ENCODE measurements at regions not wholly inside any gene's neighbourhood (a gene's known extent, or its start where the extent isn't known, plus 50 kb on each side); places are given as distances from the start of the nearest gene placed in this dataset.
"Not testable (repeated sequence)": the region's sequence is repeated elsewhere in the genome, so short reads cannot be mapped to it uniquely, and the experiment has no call there.

DNA sequence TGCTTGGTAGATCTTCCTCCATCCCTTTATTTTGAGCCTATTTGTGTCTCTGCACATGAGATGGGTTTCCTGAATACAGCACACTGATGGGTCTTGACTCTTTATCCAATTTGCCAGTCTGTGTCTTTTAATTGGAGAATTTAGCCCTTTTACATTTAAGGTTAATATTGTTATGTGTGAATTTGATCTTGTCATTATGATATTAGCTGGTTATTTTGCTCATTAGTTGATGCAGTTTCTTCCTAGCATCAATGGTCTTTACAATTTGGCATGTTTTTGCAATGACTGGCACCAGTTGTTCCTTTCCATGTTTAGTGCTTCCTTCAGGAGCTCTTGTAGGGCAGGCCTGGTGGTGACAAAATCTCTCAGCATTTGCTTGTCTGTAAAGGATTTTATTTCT lies 72.4 kb downstream of the HNRNPD start:
- H3K27ac ChIP-seq (ENCODE audit: low read depth, low read length, severe bottlenecking); H3K4me3 ChIP-seq (ENCODE audit: extremely low read depth, insufficient read depth, low read length, poor library complexity, severe bottlenecking); H3K9me3 ChIP-seq (ENCODE audit: control insufficient read depth, low read length); H3K4me1 ChIP-seq (ENCODE audit: control insufficient read depth, insufficient read depth, low read length, poor library complexity, severe bottlenecking); H3K36me3 ChIP-seq (ENCODE audit: control insufficient read depth, insufficient read depth, low read length): not testable (repeated sequence)

DNA sequence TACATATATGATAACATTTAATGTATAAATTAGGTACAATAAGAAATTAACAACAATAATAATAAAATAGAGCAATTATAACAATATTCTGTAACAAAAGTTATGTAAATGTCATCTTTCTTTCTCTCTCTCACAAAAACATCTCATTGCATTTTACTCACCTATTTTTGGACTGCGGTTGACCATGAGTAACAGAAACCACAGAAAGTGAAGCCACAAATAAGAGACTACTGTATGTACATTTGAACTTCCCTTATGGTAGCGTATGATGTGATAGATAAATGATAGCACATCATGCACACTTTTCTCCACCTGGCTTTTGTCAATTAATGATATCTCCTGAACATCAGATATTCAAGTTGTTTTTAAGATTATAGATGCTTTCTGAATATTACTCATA lies 80.5 kb downstream of the HNRNPD start:
- Histone ChIP-seq H3K27ac (ENCODE audit: low read depth, low read length, severe bottlenecking) (no peak overlapping the region), H3K9me3 (ENCODE audit: control insufficient read depth, low read length) (no peaks in the 10 kb centered on the region), H3K36me3 (ENCODE audit: control insufficient read depth, insufficient read depth, low read length) (no peaks in the 10 kb centered on the region), H3K4me1 (ENCODE audit: control insufficient read depth, insufficient read depth, low read length, poor library complexity, severe bottlenecking) (no peaks in the 10 kb centered on the region), H3K4me3 (ENCODE audit: extremely low read depth, insufficient read depth, low read length, poor library complexity, severe bottlenecking) (no peak overlapping the region)
- no CpG with 5 or more reads among the region's 2 CpGs for WGBS, 2 experiments (ENCODE audit: insufficient coverage in 2 of 2)

DNA sequence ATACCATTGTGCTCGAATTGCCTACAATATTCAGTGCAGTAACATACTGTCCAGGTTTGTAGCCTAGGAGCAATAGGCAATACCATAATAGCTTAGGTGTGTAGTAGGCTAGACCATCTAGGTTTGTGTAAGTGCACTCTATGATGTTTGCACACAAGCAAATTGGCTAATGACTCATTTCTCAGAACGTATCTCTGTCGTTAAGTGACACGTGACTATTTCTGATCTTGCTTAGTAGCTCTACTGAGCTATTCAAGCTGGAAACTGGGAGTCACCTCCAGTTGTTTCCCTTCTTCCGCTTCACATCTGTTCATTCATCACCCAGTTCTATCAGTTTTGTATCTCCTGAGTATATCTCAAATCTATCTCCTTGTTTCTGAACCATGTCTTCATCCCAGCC lies 86.1 kb downstream of the HNRNPD start:
- Histone ChIP-seq H3K4me1 (ENCODE audit: control insufficient read depth, insufficient read depth, low read length, poor library complexity, severe bottlenecking) (no peaks in the 10 kb centered on the region), H3K9me3 (ENCODE audit: control insufficient read depth, low read length) (no peaks in the 10 kb centered on the region), H3K36me3 (ENCODE audit: control insufficient read depth, insufficient read depth, low read length) (no peaks in the 10 kb centered on the region), H3K27ac (ENCODE audit: low read depth, low read length, severe bottlenecking) (no peak overlapping the region), H3K4me3 (ENCODE audit: extremely low read depth, insufficient read depth, low read length, poor library complexity, severe bottlenecking) (no peak overlapping the region)
- WGBS, 2 experiments (ENCODE audit: insufficient coverage in 2 of 2), result 80 to 99% methylated on average over 4 to 5 of the region's 5 CpGs

DNA sequence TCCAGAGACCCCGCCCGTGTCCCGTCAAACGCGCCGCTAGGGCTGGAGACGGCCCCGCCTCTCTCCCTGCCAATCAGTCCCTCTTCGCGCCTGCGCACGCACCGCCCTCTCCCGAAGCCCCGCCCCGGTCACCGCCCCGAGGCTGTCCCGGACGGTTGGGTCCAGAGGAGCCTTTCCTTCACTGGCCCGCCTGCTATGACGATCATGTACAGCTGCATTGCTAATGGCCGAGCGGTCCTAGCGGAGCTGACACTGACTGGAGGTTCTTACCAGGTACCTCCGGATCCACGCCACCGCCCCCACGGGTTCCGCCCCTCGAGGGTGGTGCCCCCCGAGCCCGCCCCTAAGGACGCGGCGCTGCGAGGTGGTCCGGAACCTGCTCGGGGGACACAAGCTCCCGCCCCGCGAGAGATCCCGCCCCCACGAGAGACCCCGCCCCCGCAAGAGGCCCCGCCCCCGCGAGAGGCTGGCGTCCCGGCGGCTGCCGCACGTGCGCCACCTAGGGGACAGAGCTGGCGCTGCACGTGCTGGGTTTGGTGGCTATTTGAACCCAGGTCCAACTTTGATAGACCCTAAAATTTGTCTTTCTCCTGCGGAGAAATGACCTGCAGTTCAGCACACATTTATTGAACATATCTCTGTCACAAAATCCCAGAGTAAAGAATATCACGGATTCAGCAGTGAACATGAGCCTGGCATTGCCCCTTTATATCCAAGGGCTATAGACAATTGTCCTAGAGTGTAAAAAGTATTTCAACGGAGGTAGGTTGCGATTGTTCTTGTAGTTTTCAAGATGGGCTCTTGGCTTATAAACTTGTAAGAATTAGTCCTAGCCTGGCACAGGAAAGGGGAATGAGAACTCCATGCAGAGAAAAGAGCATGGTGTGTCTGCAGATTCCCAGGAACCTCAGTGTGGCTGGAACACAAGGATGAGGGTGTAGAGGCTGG lies 88.7 kb downstream of the HNRNPD start:
- 4 to 5% methylated on average over 30 to 42 of the region's 61 CpGs for WGBS, 2 experiments (ENCODE audit: insufficient coverage in 2 of 2)
- H3K36me3 ChIP-seq (ENCODE audit: control insufficient read depth, insufficient read depth, low read length), result no peaks in the 10 kb centered on the region
- no peaks in the 10 kb centered on the region for H3K4me1 ChIP-seq (ENCODE audit: control insufficient read depth, insufficient read depth, low read length, poor library complexity, severe bottlenecking)
- H3K9me3 ChIP-seq (ENCODE audit: control insufficient read depth, low read length), result no peaks in the 10 kb centered on the region
- peak overlapping the region; percentile 13 for H3K27ac ChIP-seq (ENCODE audit: low read depth, low read length, severe bottlenecking)
- peak overlapping the region; percentile 37 for H3K4me3 ChIP-seq (ENCODE audit: extremely low read depth, insufficient read depth, low read length, poor library complexity, severe bottlenecking)

DNA sequence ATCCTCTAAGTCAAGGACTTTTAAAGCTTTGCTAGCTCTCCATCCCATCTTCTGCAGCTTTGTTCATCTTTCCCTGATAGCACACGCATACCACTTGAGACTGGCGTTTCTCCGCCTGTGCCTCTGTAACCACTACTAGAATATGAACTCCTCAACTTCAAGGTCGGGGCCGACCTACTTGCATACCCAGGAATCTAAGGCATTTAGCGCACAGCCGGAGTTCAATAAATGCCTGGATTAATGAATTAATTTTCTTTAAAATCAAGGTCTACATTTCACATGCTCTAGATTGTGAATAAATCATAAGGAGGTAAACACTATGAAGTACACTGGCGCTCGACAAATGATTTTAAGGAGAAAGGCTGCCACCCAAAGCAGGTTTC lies 89.3 kb downstream of the HNRNPD start:
- no peaks in the 10 kb centered on the region for H3K9me3 ChIP-seq (ENCODE audit: control insufficient read depth, low read length)
- no peak overlapping the region for H3K27ac ChIP-seq (ENCODE audit: low read depth, low read length, severe bottlenecking)
- no peaks in the 10 kb centered on the region for H3K4me1 ChIP-seq (ENCODE audit: control insufficient read depth, insufficient read depth, low read length, poor library complexity, severe bottlenecking)
- H3K36me3 ChIP-seq (ENCODE audit: control insufficient read depth, insufficient read depth, low read length), result no peaks in the 10 kb centered on the region
- WGBS, 2 experiments (ENCODE audit: insufficient coverage in 2 of 2), result 19 to 26% methylated on average over 4 to 5 of the region's 9 CpGs
- H3K4me3 ChIP-seq (ENCODE audit: extremely low read depth, insufficient read depth, low read length, poor library complexity, severe bottlenecking), result peak overlapping the region; percentile 37

DNA sequence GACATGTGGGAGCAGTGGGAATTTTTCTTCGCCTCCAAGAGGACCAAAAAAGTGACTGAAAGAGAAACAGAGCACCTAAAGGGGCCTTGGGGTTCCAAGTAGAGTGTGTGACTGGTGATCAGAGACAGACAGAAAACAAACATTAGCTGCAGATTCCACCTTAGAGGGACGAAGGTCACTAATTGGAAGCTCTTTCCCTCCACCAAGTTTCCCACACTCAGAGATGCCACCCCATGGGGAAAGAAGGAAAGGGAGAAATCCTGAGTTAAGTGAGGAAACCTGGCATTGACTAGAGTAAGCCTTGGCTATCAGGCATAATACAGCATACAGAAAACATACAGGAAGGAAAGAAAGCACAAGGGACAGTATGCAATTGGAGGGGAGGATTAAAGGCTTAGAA lies 90.9 kb downstream of the HNRNPD start:
- WGBS, 2 experiments (ENCODE audit: insufficient coverage in 2 of 2), result 67 to 86% methylated on average over 1 of the region's 2 CpGs

DNA sequence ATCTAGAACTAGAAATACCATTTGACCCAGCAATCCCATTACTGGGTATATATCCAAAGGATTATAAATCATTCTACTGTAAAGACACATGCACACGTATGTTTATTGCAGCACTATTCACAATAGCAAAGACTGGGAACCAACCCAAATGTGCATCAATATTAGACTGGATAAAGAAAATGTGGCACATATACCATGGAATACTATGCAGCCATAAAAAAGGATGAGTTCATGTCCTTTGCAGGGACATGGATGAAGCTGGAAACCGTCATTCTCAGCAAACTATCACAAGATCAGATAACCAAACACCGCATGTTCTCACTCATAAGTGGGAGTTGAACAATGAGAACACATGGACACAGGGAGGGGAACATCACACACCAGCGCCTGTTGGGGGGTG lies 94.2 kb downstream of the HNRNPD start:
- not testable (repeated sequence) for H3K4me1 ChIP-seq (ENCODE audit: control insufficient read depth, insufficient read depth, low read length, poor library complexity, severe bottlenecking); H3K36me3 ChIP-seq (ENCODE audit: control insufficient read depth, insufficient read depth, low read length); H3K27ac ChIP-seq (ENCODE audit: low read depth, low read length, severe bottlenecking); H3K4me3 ChIP-seq (ENCODE audit: extremely low read depth, insufficient read depth, low read length, poor library complexity, severe bottlenecking); H3K9me3 ChIP-seq (ENCODE audit: control insufficient read depth, low read length)
- 83 to 100% methylated on average over 1 of the region's 4 CpGs for WGBS, 2 experiments (ENCODE audit: insufficient coverage in 2 of 2)

More for the DNA sequence above, 90.9 kb downstream of the HNRNPD start:
- Histone ChIP-seq H3K36me3 (ENCODE audit: control insufficient read depth, insufficient read depth, low read length) (no peaks in the 10 kb centered on the region), H3K27ac (ENCODE audit: low read depth, low read length, severe bottlenecking) (no peak overlapping the region), H3K4me3 (ENCODE audit: extremely low read depth, insufficient read depth, low read length, poor library complexity, severe bottlenecking) (no peak overlapping the region), H3K4me1 (ENCODE audit: control insufficient read depth, insufficient read depth, low read length, poor library complexity, severe bottlenecking) (no peaks in the 10 kb centered on the region), H3K9me3 (ENCODE audit: control insufficient read depth, low read length) (no peaks in the 10 kb centered on the region)

DNA sequence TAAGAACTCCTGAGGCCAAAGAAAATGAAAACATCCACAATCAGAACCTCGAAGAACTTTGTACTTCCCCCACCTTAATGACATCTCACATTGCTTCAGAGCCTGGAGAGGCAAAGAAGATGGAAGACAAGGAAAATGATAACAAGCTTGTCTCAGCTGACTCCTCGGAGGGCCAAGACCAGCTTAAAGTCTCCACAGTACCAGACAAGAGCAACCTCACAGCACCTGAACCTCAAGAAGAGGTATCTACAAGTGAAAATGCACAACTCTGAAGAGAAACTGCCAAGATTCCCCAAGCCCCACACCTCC lies 97.5 kb downstream of the HNRNPD start:
- WGBS, 2 experiments (ENCODE audit: insufficient coverage in 2 of 2), result 67 to 92% methylated on average over 1 to 2 of the region's 2 CpGs
- Histone ChIP-seq H3K4me1 (ENCODE audit: control insufficient read depth, insufficient read depth, low read length, poor library complexity, severe bottlenecking) (no peaks in the 10 kb centered on the region), H3K4me3 (ENCODE audit: extremely low read depth, insufficient read depth, low read length, poor library complexity, severe bottlenecking) (no peak overlapping the region), H3K9me3 (ENCODE audit: control insufficient read depth, low read length) (no peaks in the 10 kb centered on the region), H3K36me3 (ENCODE audit: control insufficient read depth, insufficient read depth, low read length) (no peaks in the 10 kb centered on the region), H3K27ac (ENCODE audit: low read depth, low read length, severe bottlenecking) (no peak overlapping the region)

DNA sequence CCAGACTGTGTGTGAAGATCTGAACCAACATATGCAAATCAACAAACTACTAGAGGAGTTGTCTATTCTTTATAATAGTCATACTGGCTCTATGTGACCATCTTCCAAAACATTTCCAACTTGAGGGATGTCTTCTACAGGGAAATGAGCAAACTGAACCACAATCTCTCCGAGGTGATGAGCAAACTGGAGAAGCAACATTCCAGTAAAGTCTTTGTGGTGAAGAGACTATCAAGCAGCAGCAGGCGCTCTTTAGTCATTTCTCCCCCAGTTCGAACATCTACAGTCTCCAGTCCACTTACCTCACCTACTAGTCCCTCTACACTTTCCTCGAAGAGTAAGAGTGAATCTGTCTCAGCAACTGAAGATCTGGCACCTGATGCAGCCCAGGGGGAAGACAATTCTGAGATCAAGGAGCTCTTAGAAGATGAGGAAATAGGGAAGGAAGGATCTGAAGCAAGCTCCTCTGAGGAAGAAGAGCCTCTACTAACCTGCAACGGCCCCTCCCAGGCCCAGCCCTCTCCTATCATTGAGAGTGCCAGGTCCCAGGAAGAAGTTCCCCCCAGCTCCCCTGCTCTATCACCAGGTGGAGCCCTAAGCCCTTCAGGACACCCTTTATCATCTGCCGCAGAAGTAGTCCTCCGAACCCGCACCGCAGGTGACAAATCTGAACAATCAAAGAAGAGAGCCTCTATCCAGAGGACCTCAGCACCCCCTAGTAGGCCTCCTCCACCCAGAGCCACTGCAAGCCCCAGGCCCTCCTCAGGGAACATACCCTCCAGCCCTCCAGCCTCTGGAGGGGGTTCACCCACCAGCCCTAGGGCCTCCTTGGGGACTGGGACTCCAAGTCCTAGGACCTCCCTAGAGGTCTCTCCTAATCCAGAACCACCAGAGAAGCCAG lies 98.1 kb downstream of the HNRNPD start:
- no peaks in the 10 kb centered on the region for H3K36me3 ChIP-seq (ENCODE audit: control insufficient read depth, insufficient read depth, low read length)
- no peaks in the 10 kb centered on the region for H3K9me3 ChIP-seq (ENCODE audit: control insufficient read depth, low read length)
- WGBS, 2 experiments (ENCODE audit: insufficient coverage in 2 of 2), result 77 to 85% methylated on average over 4 to 6 of the region's 9 CpGs
- no peak overlapping the region for H3K4me3 ChIP-seq (ENCODE audit: extremely low read depth, insufficient read depth, low read length, poor library complexity, severe bottlenecking)
- H3K27ac ChIP-seq (ENCODE audit: low read depth, low read length, severe bottlenecking), result no peak overlapping the region
- H3K4me1 ChIP-seq (ENCODE audit: control insufficient read depth, insufficient read depth, low read length, poor library complexity, severe bottlenecking), result no peaks in the 10 kb centered on the region

DNA sequence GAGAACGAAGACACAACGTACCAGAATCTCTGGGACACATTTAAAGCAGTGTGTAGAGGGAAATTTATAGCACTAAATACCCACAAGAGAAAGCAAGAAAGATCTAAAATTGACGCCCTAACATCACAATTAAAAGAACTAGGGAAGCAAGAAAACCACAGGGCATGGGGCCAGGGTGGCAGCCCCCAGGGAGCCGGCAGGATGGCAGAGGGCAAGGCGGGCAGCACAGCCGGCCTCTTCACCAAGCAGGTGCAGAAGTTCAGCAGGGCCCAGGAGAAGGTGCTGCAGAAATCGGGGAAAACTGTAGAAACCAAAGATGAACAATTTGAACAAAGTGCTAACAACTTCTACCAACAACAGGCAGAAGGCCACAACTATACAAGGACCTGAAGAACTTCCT lies 99.1 kb downstream of the HNRNPD start:
- H3K27ac ChIP-seq (ENCODE audit: low read depth, low read length, severe bottlenecking); H3K4me3 ChIP-seq (ENCODE audit: extremely low read depth, insufficient read depth, low read length, poor library complexity, severe bottlenecking); H3K9me3 ChIP-seq (ENCODE audit: control insufficient read depth, low read length); H3K36me3 ChIP-seq (ENCODE audit: control insufficient read depth, insufficient read depth, low read length); H3K4me1 ChIP-seq (ENCODE audit: control insufficient read depth, insufficient read depth, low read length, poor library complexity, severe bottlenecking): not testable (repeated sequence)
- WGBS, 2 experiments (ENCODE audit: insufficient coverage in 2 of 2), result 85 to 91% methylated on average over 3 to 4 of the region's 7 CpGs

DNA sequence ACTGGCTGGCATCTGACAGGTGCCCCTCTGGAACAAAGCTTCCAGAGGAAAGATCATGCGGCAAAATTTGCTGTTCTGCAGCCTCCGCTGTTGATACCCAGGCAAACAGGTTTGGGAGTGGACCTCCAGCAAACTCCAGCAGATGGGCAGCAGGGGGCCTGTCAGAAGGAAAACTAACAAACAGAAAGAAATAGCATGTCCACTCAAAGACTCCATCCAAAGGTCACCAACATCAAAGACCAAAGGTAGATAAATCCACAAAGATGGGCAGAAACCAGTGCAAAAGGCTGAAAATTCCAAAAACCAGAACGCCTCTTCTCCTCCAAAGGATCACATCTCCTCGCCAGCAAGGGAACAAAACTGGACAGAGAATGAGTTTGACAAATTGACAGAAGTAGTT lies 101.3 kb downstream of the HNRNPD start:
- H3K4me1 ChIP-seq (ENCODE audit: control insufficient read depth, insufficient read depth, low read length, poor library complexity, severe bottlenecking); H3K9me3 ChIP-seq (ENCODE audit: control insufficient read depth, low read length); H3K27ac ChIP-seq (ENCODE audit: low read depth, low read length, severe bottlenecking); H3K36me3 ChIP-seq (ENCODE audit: control insufficient read depth, insufficient read depth, low read length); H3K4me3 ChIP-seq (ENCODE audit: extremely low read depth, insufficient read depth, low read length, poor library complexity, severe bottlenecking): not testable (repeated sequence)
- WGBS, 2 experiments (ENCODE audit: insufficient coverage in 2 of 2), result 84 to 100% methylated on average over 2 to 3 of the region's 4 CpGs
